ENCODE measurements at regions not wholly inside any gene's neighbourhood (a gene's known extent, or its start where the extent isn't known, plus 50 kb on each side); places are given as distances from the start of the nearest gene placed in this dataset.

- no peaks in the 10 kb centered on the region for H3K79me2 ChIP-seq (replicated peaks; ENCODE audit: insufficient read depth, low read length)
- no peak overlapping the region for H3K9ac ChIP-seq (ENCODE audit: low read length)
- no peak overlapping the region for H2AFZ ChIP-seq (ENCODE audit: low read depth, low read length)
- no peak overlapping the region for H3K27ac ChIP-seq (ENCODE audit: low read length)
- H3K9me2 ChIP-seq (ENCODE audit: insufficient read depth, low read length): no peaks in the 10 kb centered on the region
- H3K9me3 ChIP-seq (ENCODE audit: low read length): no peaks in the 10 kb centered on the region
- H3K27me3 ChIP-seq (ENCODE audit: insufficient read depth, low read depth, low read length): no peaks in the 10 kb centered on the region
- no peaks in the 10 kb centered on the region for H4K20me1 ChIP-seq (ENCODE audit: insufficient read depth)
- TF ChIP-seq TAF1 (IDR thresholded peaks at IDR 0.05; ENCODE audit: low read depth): no peak
- no peak for TF ChIP-seq RAD21 (conservative IDR thresholded peaks at IDR 0.05)
- no peak for TF ChIP-seq EZH2 (IDR thresholded peaks at IDR 0.05; ENCODE audit: borderline replicate concordance, insufficient read depth, low read length, poor library complexity, severe bottlenecking)
- TF ChIP-seq SMC3 (conservative IDR thresholded peaks at IDR 0.05; ENCODE audit: poor library complexity): no peak
- TF ChIP-seq POLR2AphosphoS5 (IDR thresholded peaks at IDR 0.05): no peak
- H3K4me2 ChIP-seq (ENCODE audit: low read length): no peak overlapping the region
- no peaks in the 10 kb centered on the region for H3F3A ChIP-seq (ENCODE audit: insufficient read depth, low read length, poor library complexity, severe bottlenecking)
- H3K4me3 ChIP-seq (ENCODE audit: low read length): no peak overlapping the region
- H3K36me3 ChIP-seq (ENCODE audit: insufficient read depth, low read length): no peaks in the 10 kb centered on the region
Observed at GRCh38 chr6:131460614-131461000, 112.4 kb upstream of the ARG1 start.

GRCh38 chr6:131469130-131469529, 103.9 kb upstream of the ARG1 start:
- H3K27ac ChIP-seq (ENCODE audit: low read length): no peak overlapping the region
- no peaks in the 10 kb centered on the region for H3K79me2 ChIP-seq (replicated peaks; ENCODE audit: insufficient read depth, low read length)
- H3F3A ChIP-seq (ENCODE audit: insufficient read depth, low read length, poor library complexity, severe bottlenecking): no peaks in the 10 kb centered on the region
- no peak overlapping the region for H2AFZ ChIP-seq (ENCODE audit: low read depth, low read length)
- no peak overlapping the region for H3K4me3 ChIP-seq (ENCODE audit: low read length)
- H3K4me2 ChIP-seq (ENCODE audit: low read length): no peak overlapping the region
- TF ChIP-seq MXI1 (conservative IDR thresholded peaks at IDR 0.05; ENCODE audit: poor library complexity, severe bottlenecking) (no peak), CTCF (IDR thresholded peaks at IDR 0.05; ENCODE audit: poor library complexity, severe bottlenecking) (no peak)
- no peaks in the 10 kb centered on the region for H3K36me3 ChIP-seq (ENCODE audit: insufficient read depth, low read length)
- no peaks in the 10 kb centered on the region for H4K20me1 ChIP-seq (ENCODE audit: insufficient read depth)
- H3K9me3 ChIP-seq (ENCODE audit: low read length): no peaks in the 10 kb centered on the region
- no peak overlapping the region for H3K9ac ChIP-seq (ENCODE audit: low read length)
- H3K27me3 ChIP-seq (ENCODE audit: insufficient read depth, low read depth, low read length): no peaks in the 10 kb centered on the region
- H3K9me2 ChIP-seq (ENCODE audit: insufficient read depth, low read length): no peaks in the 10 kb centered on the region

- Histone ChIP-seq H3F3A (ENCODE audit: insufficient read depth, low read length, poor library complexity, severe bottlenecking) (no peaks in the 10 kb centered on the region), H3K79me2 (replicated peaks; ENCODE audit: insufficient read depth, low read length) (no peaks in the 10 kb centered on the region), H3K27ac (ENCODE audit: low read length) (no peak overlapping the region), H3K4me2 (ENCODE audit: low read length) (no peak overlapping the region), H3K9me3 (ENCODE audit: low read length) (no peaks in the 10 kb centered on the region), H3K9me2 (ENCODE audit: insufficient read depth, low read length) (no peaks in the 10 kb centered on the region), H3K4me3 (ENCODE audit: low read length) (no peak overlapping the region), H3K36me3 (ENCODE audit: insufficient read depth, low read length) (no peaks in the 10 kb centered on the region), H3K9ac (ENCODE audit: low read length) (no peak overlapping the region), H3K27me3 (ENCODE audit: insufficient read depth, low read depth, low read length) (no peaks in the 10 kb centered on the region), H2AFZ (ENCODE audit: low read depth, low read length) (no peak overlapping the region), H4K20me1 (ENCODE audit: insufficient read depth) (no peaks in the 10 kb centered on the region)
- TF ChIP-seq TAF1 (IDR thresholded peaks at IDR 0.05; ENCODE audit: low read depth) (no peak), REST (IDR thresholded peaks at IDR 0.05; ENCODE audit: borderline replicate concordance) (no peak), MXI1 (conservative IDR thresholded peaks at IDR 0.05; ENCODE audit: poor library complexity, severe bottlenecking) (no peak)
Observed at GRCh38 chr6:131470534-131470933, 102.5 kb upstream of the ARG1 start.

Measured in neural cell (in vitro differentiated cells).